GM23338 (cell line): ENCODE measurements at regions not wholly inside any gene's neighbourhood (a gene's known extent, or its start where the extent isn't known, plus 50 kb on each side); places are given as distances from the start of the nearest gene placed in this dataset.

Source experiments
- ATAC-seq: fragments of 200-7000 bp; cut with Tn5 transposase; 3 replicates; pipeline ENCODE4 v1.9.1; 2020
- DNase-seq: peaks from one replicate; pipeline ENCODE4 v3.0.0-alpha.2; 2015; ENCODE audit warnings: low spot score
- H2AFZ ChIP-seq: fragments of 200-600 bp; sonication (generic); 2 replicates; pipeline ENCODE4 v1.8.0; 2016; ENCODE audit warnings: antibody characterized with exemption, mild to moderate bottlenecking, moderate library complexity
- H3F3A ChIP-seq: fragments of 200-600 bp; sonication (generic); replicated peaks from 2 replicates; pipeline ENCODE4 v1.8.0; 2017; ENCODE audit warnings: antibody characterized with exemption, mixed run types, low read depth
- H3K27ac ChIP-seq: fragments of 200-600 bp; sonication (generic); 2 replicates; pipeline ENCODE4 v1.6.1; 2016; ENCODE audit warnings: low read depth
- H3K27me3 ChIP-seq: fragments of 200-600 bp; sonication (generic); 2 replicates; pipeline ENCODE4 v1.8.0; 2016; ENCODE audit warnings: mild to moderate bottlenecking, mixed run types, moderate library complexity; ENCODE audit not compliant: insufficient read depth
- H3K36me3 ChIP-seq: fragments of 200-600 bp; sonication (generic); 2 replicates; pipeline ENCODE4 v1.8.0; 2016; ENCODE audit warnings: mild to moderate bottlenecking; ENCODE audit not compliant: insufficient read depth
- H3K4me1 ChIP-seq: fragments of 200-600 bp; sonication (generic); 2 replicates; pipeline ENCODE4 v1.8.0; 2016; ENCODE audit warnings: mild to moderate bottlenecking, moderate library complexity; ENCODE audit not compliant: insufficient read depth
- H3K4me2 ChIP-seq: fragments of 200-600 bp; sonication (generic); 2 replicates; pipeline ENCODE4 v1.7.1; 2017; ENCODE audit warnings: mixed run types
- H3K4me3 ChIP-seq: fragments of 200-600 bp; sonication (generic); 2 replicates; pipeline ENCODE4 v1.6.1; 2016; ENCODE audit warnings: mixed run types
- H3K79me2 ChIP-seq: fragments of 200-600 bp; sonication (generic); replicated peaks from 2 replicates; pipeline ENCODE4 v1.8.0; 2017; ENCODE audit warnings: mild to moderate bottlenecking; ENCODE audit not compliant: insufficient read depth
- H3K9me2 ChIP-seq: fragments of 200-600 bp; sonication (generic); 2 replicates; pipeline ENCODE4 v1.8.0; 2017; ENCODE audit not compliant: insufficient read depth
- H4K20me1 ChIP-seq: fragments of 200-600 bp; sonication (generic); replicated peaks from 2 replicates; pipeline ENCODE4 v1.8.0; 2017; ENCODE audit warnings: mild to moderate bottlenecking; ENCODE audit not compliant: insufficient read depth
- H3K27ac Mint-ChIP-seq: 2 replicates; pipeline ENCODE4 v1.8.0; 2020; ENCODE audit warnings: inconsistent platforms, mild to moderate bottlenecking, moderate library complexity, mixed read lengths
- H3K27me3 Mint-ChIP-seq: 3 replicates; pipeline ENCODE4 v1.8.0; 2022; ENCODE audit warnings: low read depth, mild to moderate bottlenecking, moderate library complexity, mixed read lengths, inconsistent platforms; ENCODE audit not compliant: insufficient read depth, poor library complexity
- H3K36me3 Mint-ChIP-seq: 3 replicates; pipeline ENCODE4 v1.8.0; 2021; ENCODE audit warnings: low read depth, mild to moderate bottlenecking, inconsistent platforms, moderate library complexity, mixed read lengths
- H3K4me1 Mint-ChIP-seq: 3 replicates; pipeline ENCODE4 v1.8.0; 2020; ENCODE audit warnings: mild to moderate bottlenecking, inconsistent platforms, mixed read lengths
- H3K4me3 Mint-ChIP-seq: 3 replicates; pipeline ENCODE4 v1.8.0; 2021; ENCODE audit warnings: moderate library complexity, mild to moderate bottlenecking, inconsistent platforms, mixed read lengths
- H3K9me3 Mint-ChIP-seq: 3 replicates; pipeline ENCODE4 v1.8.0; 2020; ENCODE audit warnings: moderate library complexity, mild to moderate bottlenecking, inconsistent platforms, mixed read lengths
- CREB1 ChIP-seq: fragments of 250-450 bp; sonication (Bioruptor Pico); IDR thresholded peaks from 2 replicates; pipeline ENCODE4 v1.5.0; 2020; ENCODE audit warnings: low read depth, mild to moderate bottlenecking, moderate library complexity
- CTCF ChIP-seq, 2 experiments: fragments of 200-600 bp in 1 of 2; sonication (generic) in 1 of 2; conservative IDR thresholded peaks; 2 replicates each; pipeline versions ENCODE4 v1.5.1 to v1.6.1; 2016 to 2017; ENCODE audit warnings: antibody characterized with exemption in 2 of 2, low read depth in 2 of 2, mild to moderate bottlenecking in 2 of 2, moderate library complexity in 1 of 2
- EZH2 ChIP-seq: fragments of 200-600 bp; sonication (generic); IDR thresholded peaks from one replicate; pipeline ENCODE4 v1.8.0; 2017; ENCODE audit warnings: antibody characterized with exemption, mild to moderate bottlenecking, low read depth; ENCODE audit not compliant: unreplicated experiment
- JUNB ChIP-seq: IDR thresholded peaks from one replicate; pipeline ENCODE4 v1.6.1; 2016; ENCODE audit warnings: antibody characterized with exemption; ENCODE audit not compliant: unreplicated experiment
- NANOG ChIP-seq: IDR thresholded peaks from 2 replicates; pipeline ENCODE4 v1.6.1; 2016; ENCODE audit warnings: antibody characterized with exemption, borderline replicate concordance
- POLR2AphosphoS5 ChIP-seq: IDR thresholded peaks from 2 replicates; pipeline ENCODE4 v1.6.1; 2016; ENCODE audit warnings: antibody characterized with exemption, low read depth
- STAT1 ChIP-seq: IDR thresholded peaks from one replicate; pipeline ENCODE4 v1.6.1; 2016; ENCODE audit warnings: antibody characterized with exemption; ENCODE audit not compliant: unreplicated experiment
- ZNF114 ChIP-seq: fragments of 250-450 bp; sonication (Bioruptor Pico); IDR thresholded peaks from 2 replicates; pipeline ENCODE4 v1.5.0; 2020; ENCODE audit warnings: mild to moderate bottlenecking, moderate library complexity
- ZNF331 ChIP-seq: fragments of 250-450 bp; sonication (Bioruptor Pico); IDR thresholded peaks from 2 replicates; pipeline ENCODE4 v1.5.0; 2020; ENCODE audit warnings: low read depth, mild to moderate bottlenecking, moderate library complexity
- ZNF462 ChIP-seq: fragments of 250-450 bp; sonication (Bioruptor Pico); IDR thresholded peaks from 2 replicates; pipeline ENCODE4 v1.5.0; 2020; ENCODE audit warnings: mild to moderate bottlenecking, moderate library complexity
- TF ChIP-seq, protein P1 (sequence below): IDR thresholded peaks from 2 replicates; pipeline ENCODE4 v1.6.1; 2016; ENCODE audit warnings: antibody characterized with exemption
- TF ChIP-seq, protein P2 (sequence below): IDR thresholded peaks from one replicate; pipeline ENCODE4 v1.6.1; 2018; ENCODE audit warnings: antibody characterized with exemption; ENCODE audit not compliant: unreplicated experiment

- Mint-ChIP-seq H3K27me3 (peaks cover under 1% of the 10 kb centered on the region), H3K4me1 (no peaks in the 10 kb centered on the region), H3K36me3 (no peaks in the 10 kb centered on the region), H3K9me3 (no peaks in the 10 kb centered on the region; the same call in 2 of the 3 replicates), H3K27ac (no peak overlapping the region), H3K4me3 (no peak overlapping the region)
- no peak overlapping the region for H3K4me3 ChIP-seq
- H4K20me1 ChIP-seq: no peaks in the 10 kb centered on the region
- H3K79me2 ChIP-seq: no peaks in the 10 kb centered on the region
- no peaks in the 10 kb centered on the region for H3K36me3 ChIP-seq
- TF ChIP-seq ZNF462 (CRISPR knock-in tag) (no peak), STAT1 (no peak), CTCF (conservative IDR thresholded peaks at IDR 0.05; ENCODE audit: low read depth in 2 of 2) (no peak), POLR2AphosphoS5 (no peak), CREB1 (CRISPR knock-in tag) (no peak), ZNF114 (CRISPR knock-in tag) (no peak), NANOG (no peak), EZH2 (no peak), ZNF331 (CRISPR knock-in tag) (no peak), JUNB (no peak)
- TF ChIP-seq, protein P1, sequence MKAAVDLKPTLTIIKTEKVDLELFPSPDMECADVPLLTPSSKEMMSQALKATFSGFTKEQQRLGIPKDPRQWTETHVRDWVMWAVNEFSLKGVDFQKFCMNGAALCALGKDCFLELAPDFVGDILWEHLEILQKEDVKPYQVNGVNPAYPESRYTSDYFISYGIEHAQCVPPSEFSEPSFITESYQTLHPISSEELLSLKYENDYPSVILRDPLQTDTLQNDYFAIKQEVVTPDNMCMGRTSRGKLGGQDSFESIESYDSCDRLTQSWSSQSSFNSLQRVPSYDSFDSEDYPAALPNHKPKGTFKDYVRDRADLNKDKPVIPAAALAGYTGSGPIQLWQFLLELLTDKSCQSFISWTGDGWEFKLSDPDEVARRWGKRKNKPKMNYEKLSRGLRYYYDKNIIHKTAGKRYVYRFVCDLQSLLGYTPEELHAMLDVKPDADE: no peak
- TF ChIP-seq, protein P2, sequence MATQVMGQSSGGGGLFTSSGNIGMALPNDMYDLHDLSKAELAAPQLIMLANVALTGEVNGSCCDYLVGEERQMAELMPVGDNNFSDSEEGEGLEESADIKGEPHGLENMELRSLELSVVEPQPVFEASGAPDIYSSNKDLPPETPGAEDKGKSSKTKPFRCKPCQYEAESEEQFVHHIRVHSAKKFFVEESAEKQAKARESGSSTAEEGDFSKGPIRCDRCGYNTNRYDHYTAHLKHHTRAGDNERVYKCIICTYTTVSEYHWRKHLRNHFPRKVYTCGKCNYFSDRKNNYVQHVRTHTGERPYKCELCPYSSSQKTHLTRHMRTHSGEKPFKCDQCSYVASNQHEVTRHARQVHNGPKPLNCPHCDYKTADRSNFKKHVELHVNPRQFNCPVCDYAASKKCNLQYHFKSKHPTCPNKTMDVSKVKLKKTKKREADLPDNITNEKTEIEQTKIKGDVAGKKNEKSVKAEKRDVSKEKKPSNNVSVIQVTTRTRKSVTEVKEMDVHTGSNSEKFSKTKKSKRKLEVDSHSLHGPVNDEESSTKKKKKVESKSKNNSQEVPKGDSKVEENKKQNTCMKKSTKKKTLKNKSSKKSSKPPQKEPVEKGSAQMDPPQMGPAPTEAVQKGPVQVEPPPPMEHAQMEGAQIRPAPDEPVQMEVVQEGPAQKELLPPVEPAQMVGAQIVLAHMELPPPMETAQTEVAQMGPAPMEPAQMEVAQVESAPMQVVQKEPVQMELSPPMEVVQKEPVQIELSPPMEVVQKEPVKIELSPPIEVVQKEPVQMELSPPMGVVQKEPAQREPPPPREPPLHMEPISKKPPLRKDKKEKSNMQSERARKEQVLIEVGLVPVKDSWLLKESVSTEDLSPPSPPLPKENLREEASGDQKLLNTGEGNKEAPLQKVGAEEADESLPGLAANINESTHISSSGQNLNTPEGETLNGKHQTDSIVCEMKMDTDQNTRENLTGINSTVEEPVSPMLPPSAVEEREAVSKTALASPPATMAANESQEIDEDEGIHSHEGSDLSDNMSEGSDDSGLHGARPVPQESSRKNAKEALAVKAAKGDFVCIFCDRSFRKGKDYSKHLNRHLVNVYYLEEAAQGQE: no peak
- H3K9me2 ChIP-seq: peaks cover 2% of the 10 kb centered on the region; the same call in 1 of the 2 replicates
- ATAC-seq: no peak
- no peaks in the 10 kb centered on the region for H3K27me3 ChIP-seq
- no peak overlapping the region for H3K4me2 ChIP-seq
- H2AFZ ChIP-seq: no peak overlapping the region
- no peaks in the 10 kb centered on the region for H3F3A ChIP-seq
- no peak overlapping the region for H3K27ac ChIP-seq
- no peaks in the 10 kb centered on the region for H3K4me1 ChIP-seq
- no peak for DNase-seq
Observed at GRCh38 chr5:62199792-62200716, 106.0 kb upstream of the KIF2A start.
